ENCODE measurements at regions not wholly inside any gene's neighbourhood (a gene's known extent, or its start where the extent isn't known, plus 50 kb on each side); places are given as distances from the start of the nearest gene placed in this dataset.
"Not testable (repeated sequence)": the region's sequence is repeated elsewhere in the genome, so short reads cannot be mapped to it uniquely, and the experiment has no call there.

- in situ Hi-C loops (cut with MboI; ENCODE audit: low pct_unique_long_range_greater_than_20kb, low sequenced_read_pairs, unreplicated experiment), result no loop called here
- TF ChIP-seq CTCF (IDR thresholded peaks at IDR 0.05; ENCODE audit: extremely low read depth, insufficient read depth, missing control alignments), result no peak
- no peak for DNase-seq (ENCODE audit: low spot score)
Measured at GRCh38 chr1:14347186-14347585, 251.3 kb upstream of the KAZN start.

- TF ChIP-seq CTCF (IDR thresholded peaks at IDR 0.05; ENCODE audit: extremely low read depth, insufficient read depth, missing control alignments), result no peak
- in situ Hi-C loops (cut with MboI; ENCODE audit: low pct_unique_long_range_greater_than_20kb, low sequenced_read_pairs, unreplicated experiment), result no loop called here
- no peak for DNase-seq (ENCODE audit: low spot score)
Measured at GRCh38 chr1:14347776-14348175, 250.7 kb upstream of the KAZN start.

GRCh38 chr1:14350197-14350596 lies 248.3 kb upstream of the KAZN start:
- TF ChIP-seq CTCF (IDR thresholded peaks at IDR 0.05; ENCODE audit: extremely low read depth, insufficient read depth, missing control alignments), result no peak
- in situ Hi-C loops (cut with MboI; ENCODE audit: low pct_unique_long_range_greater_than_20kb, low sequenced_read_pairs, unreplicated experiment), result no loop called here
- DNase-seq (ENCODE audit: low spot score), result no peak

- TF ChIP-seq CTCF (IDR thresholded peaks at IDR 0.05; ENCODE audit: extremely low read depth, insufficient read depth, missing control alignments), result no peak
- DNase-seq (ENCODE audit: low spot score), result no peak
- in situ Hi-C loops (cut with MboI; ENCODE audit: low pct_unique_long_range_greater_than_20kb, low sequenced_read_pairs, unreplicated experiment), result no loop called here
Measured at GRCh38 chr1:14352897-14353296, 245.6 kb upstream of the KAZN start.

GRCh38 chr1:14361005-14361404 lies 237.5 kb upstream of the KAZN start:
- in situ Hi-C loops (cut with MboI; ENCODE audit: low pct_unique_long_range_greater_than_20kb, low sequenced_read_pairs, unreplicated experiment); DNase-seq (ENCODE audit: low spot score): not testable (repeated sequence)

GRCh38 chr1:14362331-14362730 lies 236.2 kb upstream of the KAZN start:
- in situ Hi-C loops (cut with MboI; ENCODE audit: low pct_unique_long_range_greater_than_20kb, low sequenced_read_pairs, unreplicated experiment), result no loop called here

GRCh38 chr1:14363036-14363590 lies 235.4 kb upstream of the KAZN start:
- no peak for DNase-seq (ENCODE audit: low spot score)
- in situ Hi-C loops (cut with MboI; ENCODE audit: low pct_unique_long_range_greater_than_20kb, low sequenced_read_pairs, unreplicated experiment), result no loop called here
- no peak for TF ChIP-seq CTCF (IDR thresholded peaks at IDR 0.05; ENCODE audit: extremely low read depth, insufficient read depth, missing control alignments)

More at GRCh38 chr1:14362331-14362730, 236.2 kb upstream of the KAZN start:
- TF ChIP-seq CTCF (IDR thresholded peaks at IDR 0.05; ENCODE audit: extremely low read depth, insufficient read depth, missing control alignments), result no peak
- no peak for DNase-seq (ENCODE audit: low spot score)

Measured in GM13977 (cell line).